Liver (tissue), 8 donors: ENCODE measurements at regions not wholly inside any gene's neighbourhood (a gene's known extent, or its start where the extent isn't known, plus 50 kb on each side); places are given as distances from the start of the nearest gene placed in this dataset.

ENCODE experiments used
- DNase-seq: peaks from one replicate; pipeline ENCODE4 v3.0.0-alpha.2; 2017; ENCODE audit warnings: low spot score
- H3K27ac ChIP-seq, 2 donors: one replicate each; pipeline ENCODE4 v1.7.0; 2013; ENCODE audit warnings: inconsistent platforms in 2 of 2, low read length in 2 of 2, control low read depth in 1 of 2, low read depth in 1 of 2, mild to moderate bottlenecking in 1 of 2
- H3K27me3 ChIP-seq, 4 donors: one replicate each; pipeline versions ENCODE4 v1.6.1 to v1.7.0; 2013; ENCODE audit warnings: low read length in 3 of 4, inconsistent platforms in 1 of 4, mild to moderate bottlenecking in 1 of 4, moderate library complexity in 1 of 4; ENCODE audit not compliant: control insufficient read depth in 4 of 4, insufficient read depth in 4 of 4
- H3K36me3 ChIP-seq, 4 donors: one replicate each; pipeline versions ENCODE4 v1.6.1 to v1.7.0; 2013; ENCODE audit warnings: low read length in 3 of 4, mild to moderate bottlenecking in 3 of 4, low read depth in 1 of 4, moderate library complexity in 1 of 4; ENCODE audit not compliant: control insufficient read depth in 4 of 4, insufficient read depth in 3 of 4
- H3K4me1 ChIP-seq, 4 donors: one replicate each; pipeline versions ENCODE4 v1.6.1 to v1.7.0; 2013; ENCODE audit warnings: low read length in 3 of 4, mild to moderate bottlenecking in 3 of 4, moderate library complexity in 1 of 4; ENCODE audit not compliant: control insufficient read depth in 4 of 4, insufficient read depth in 4 of 4
- H3K4me3 ChIP-seq, 3 donors: one replicate each; pipeline versions ENCODE4 v1.6.1 to v1.7.0; 2013; ENCODE audit warnings: low read length in 3 of 3, control low read depth in 1 of 3, low read depth in 1 of 3, mild to moderate bottlenecking in 1 of 3
- H3K9ac ChIP-seq, 2 donors: one replicate each; pipeline ENCODE4 v1.7.0; 2013; ENCODE audit warnings: low read length in 2 of 2, mild to moderate bottlenecking in 2 of 2, moderate library complexity in 2 of 2, control low read depth in 1 of 2, low read depth in 1 of 2
- H3K9me3 ChIP-seq, 4 donors: one replicate each; pipeline versions ENCODE4 v1.6.1 to v1.7.0; 2013; ENCODE audit warnings: low read length in 3 of 4; ENCODE audit not compliant: control insufficient read depth in 4 of 4
- EGR1 ChIP-seq, 2 donors: IDR thresholded peaks; 2 replicates each; pipeline ENCODE4 v1.6.1; 2016 to 2018; ENCODE audit warnings: antibody characterized with exemption in 2 of 2, low read depth in 2 of 2
- FOXA1 ChIP-seq: IDR thresholded peaks from 2 replicates; pipeline ENCODE4 v1.6.1; 2016; ENCODE audit warnings: antibody characterized with exemption
- FOXA2 ChIP-seq: IDR thresholded peaks from 2 replicates; pipeline ENCODE4 v1.6.1; 2016; ENCODE audit warnings: antibody characterized with exemption
- HNF4A ChIP-seq, 2 donors: conservative IDR thresholded peaks; 2 replicates each; pipeline ENCODE4 v1.6.1; 2016; ENCODE audit warnings: antibody characterized with exemption in 2 of 2, mild to moderate bottlenecking in 2 of 2
- JUND ChIP-seq, 2 donors: IDR thresholded peaks; 2 replicates each; pipeline ENCODE4 v1.6.1; 2016; ENCODE audit warnings: antibody characterized with exemption in 2 of 2
- RAD21 ChIP-seq, 2 donors: IDR thresholded peaks; 2 replicates each; pipeline ENCODE4 v1.6.1; 2016; ENCODE audit warnings: antibody characterized with exemption in 2 of 2, mild to moderate bottlenecking in 2 of 2
- RXRA ChIP-seq, 2 donors: IDR thresholded peaks; 2 replicates each; pipeline ENCODE4 v1.6.1; 2017 to 2018; ENCODE audit warnings: antibody characterized with exemption in 2 of 2, mild to moderate bottlenecking in 1 of 2
- SP1 ChIP-seq: IDR thresholded peaks from 2 replicates; pipeline ENCODE4 v1.6.1; 2018; ENCODE audit warnings: antibody characterized with exemption, mild to moderate bottlenecking
- TAF1 ChIP-seq: conservative IDR thresholded peaks from 2 replicates; pipeline ENCODE4 v1.6.1; 2016; ENCODE audit warnings: antibody characterized with exemption, mild to moderate bottlenecking
- WGBS: extraction: QIAGEN DNeasy Blood & Tissue Kit; methylation state at CpG from one replicate; pipeline ENCODE4 v1.1.7; 2013; 5-methylcytosine and 5-hydroxymethylcytosine counted together
- TF ChIP-seq, protein P1 (sequence below): IDR thresholded peaks from 2 replicates; pipeline ENCODE4 v1.6.1; 2016; ENCODE audit warnings: antibody characterized with exemption, mild to moderate bottlenecking
- TF ChIP-seq, protein P2 (sequence below): fragments of 150-350 bp; IDR thresholded peaks from 2 replicates; pipeline ENCODE4 v1.5.1; 2017; ENCODE audit warnings: improper control_type of control experiment, low read depth, low read length; ENCODE audit not compliant: missing input control
- TF ChIP-seq, protein P3 (sequence below): IDR thresholded peaks from 2 replicates; pipeline ENCODE4 v1.6.1; 2016; ENCODE audit warnings: antibody characterized with exemption
- donor health status: healthy.
- donor health status: healthy.
- donor health status: healthy.
- donor health status: healthy.
- donor health status: healthy.

DNA sequence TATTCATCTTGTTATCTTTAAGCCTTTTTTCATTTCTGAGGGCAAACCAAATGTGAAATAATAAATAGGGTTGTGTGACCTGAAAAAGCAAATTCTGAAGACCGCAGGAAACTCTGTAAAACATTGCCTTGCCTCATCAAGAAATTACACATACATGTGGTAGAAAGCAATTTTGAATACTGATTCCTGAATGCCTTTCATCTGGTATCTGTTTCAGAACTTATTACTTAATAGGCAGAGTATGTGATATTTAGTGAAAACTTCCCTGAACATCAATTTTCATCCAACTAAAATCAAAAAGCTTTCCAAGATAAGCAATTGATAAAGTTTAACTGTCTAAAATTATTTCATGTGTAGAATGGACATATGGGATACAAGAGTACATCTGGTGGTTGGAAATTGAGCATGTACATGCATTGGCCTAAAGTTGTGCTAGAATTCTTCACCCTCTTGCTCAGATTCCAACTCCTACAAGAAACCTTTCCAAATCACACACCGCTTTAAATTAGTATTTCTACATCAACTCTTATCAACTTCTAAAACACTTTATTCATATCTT, 606.0 kb upstream of the LCORL start:
- Histone ChIP-seq H3K4me3 (no peak overlapping the region), H3K9ac (no peak overlapping the region), H3K27me3 (no peaks in the 10 kb centered on the region), H3K27ac (no peak overlapping the region), H3K4me1 (no peaks in the 10 kb centered on the region), H3K9me3 (peaks cover 0 to 5% (median 1%) of the 10 kb centered on the region in 4 donors), H3K36me3 (no peaks in the 10 kb centered on the region)
- DNase-seq, result no peak
- TF ChIP-seq EGR1 (IDR thresholded peaks at IDR 0.05; ENCODE audit: low read depth in 2 of 2), result no peak
- no peak for TF ChIP-seq RXRA (IDR thresholded peaks at IDR 0.05)
- TF ChIP-seq SP1, result no peak
- 83% methylated on average over 2 of the region's 2 CpGs for WGBS

DNA sequence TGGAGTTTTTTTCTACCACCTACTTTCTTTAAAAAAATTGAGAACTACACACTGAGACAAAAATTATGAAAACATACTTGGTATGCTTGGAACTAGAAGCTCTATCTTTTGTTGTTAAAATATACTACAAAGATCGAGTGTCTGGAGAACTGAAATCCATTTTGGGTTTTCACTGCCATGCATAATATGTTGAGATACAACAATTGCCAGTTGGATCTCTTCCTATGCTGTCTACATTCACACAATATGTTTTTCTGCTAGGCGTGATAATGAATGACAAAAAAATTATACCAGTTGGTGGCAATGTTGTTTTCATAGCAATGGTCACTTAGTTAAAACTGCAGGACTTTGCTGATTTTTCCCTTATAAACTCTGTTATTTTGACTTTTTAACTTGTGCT, 605.4 kb upstream of the LCORL start:
- TF ChIP-seq TAF1, result no peak
- TF ChIP-seq JUND (IDR thresholded peaks at IDR 0.05), result no peak
- no peak for TF ChIP-seq RAD21 (IDR thresholded peaks at IDR 0.05)
- TF ChIP-seq, protein P1, sequence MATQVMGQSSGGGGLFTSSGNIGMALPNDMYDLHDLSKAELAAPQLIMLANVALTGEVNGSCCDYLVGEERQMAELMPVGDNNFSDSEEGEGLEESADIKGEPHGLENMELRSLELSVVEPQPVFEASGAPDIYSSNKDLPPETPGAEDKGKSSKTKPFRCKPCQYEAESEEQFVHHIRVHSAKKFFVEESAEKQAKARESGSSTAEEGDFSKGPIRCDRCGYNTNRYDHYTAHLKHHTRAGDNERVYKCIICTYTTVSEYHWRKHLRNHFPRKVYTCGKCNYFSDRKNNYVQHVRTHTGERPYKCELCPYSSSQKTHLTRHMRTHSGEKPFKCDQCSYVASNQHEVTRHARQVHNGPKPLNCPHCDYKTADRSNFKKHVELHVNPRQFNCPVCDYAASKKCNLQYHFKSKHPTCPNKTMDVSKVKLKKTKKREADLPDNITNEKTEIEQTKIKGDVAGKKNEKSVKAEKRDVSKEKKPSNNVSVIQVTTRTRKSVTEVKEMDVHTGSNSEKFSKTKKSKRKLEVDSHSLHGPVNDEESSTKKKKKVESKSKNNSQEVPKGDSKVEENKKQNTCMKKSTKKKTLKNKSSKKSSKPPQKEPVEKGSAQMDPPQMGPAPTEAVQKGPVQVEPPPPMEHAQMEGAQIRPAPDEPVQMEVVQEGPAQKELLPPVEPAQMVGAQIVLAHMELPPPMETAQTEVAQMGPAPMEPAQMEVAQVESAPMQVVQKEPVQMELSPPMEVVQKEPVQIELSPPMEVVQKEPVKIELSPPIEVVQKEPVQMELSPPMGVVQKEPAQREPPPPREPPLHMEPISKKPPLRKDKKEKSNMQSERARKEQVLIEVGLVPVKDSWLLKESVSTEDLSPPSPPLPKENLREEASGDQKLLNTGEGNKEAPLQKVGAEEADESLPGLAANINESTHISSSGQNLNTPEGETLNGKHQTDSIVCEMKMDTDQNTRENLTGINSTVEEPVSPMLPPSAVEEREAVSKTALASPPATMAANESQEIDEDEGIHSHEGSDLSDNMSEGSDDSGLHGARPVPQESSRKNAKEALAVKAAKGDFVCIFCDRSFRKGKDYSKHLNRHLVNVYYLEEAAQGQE, result no peak
- TF ChIP-seq FOXA2, result no peak
- Histone ChIP-seq H3K27me3 (no peaks in the 10 kb centered on the region), H3K27ac (no peak overlapping the region), H3K4me3 (no peak overlapping the region), H3K36me3 (no peaks in the 10 kb centered on the region), H3K9me3 (peaks cover 0 to 5% (median 1%) of the 10 kb centered on the region in 4 donors), H3K4me1 (no peaks in the 10 kb centered on the region), H3K9ac (no peak overlapping the region)
- DNase-seq, result no peak
- 64% methylated on average over 2 of the region's 2 CpGs for WGBS

DNA sequence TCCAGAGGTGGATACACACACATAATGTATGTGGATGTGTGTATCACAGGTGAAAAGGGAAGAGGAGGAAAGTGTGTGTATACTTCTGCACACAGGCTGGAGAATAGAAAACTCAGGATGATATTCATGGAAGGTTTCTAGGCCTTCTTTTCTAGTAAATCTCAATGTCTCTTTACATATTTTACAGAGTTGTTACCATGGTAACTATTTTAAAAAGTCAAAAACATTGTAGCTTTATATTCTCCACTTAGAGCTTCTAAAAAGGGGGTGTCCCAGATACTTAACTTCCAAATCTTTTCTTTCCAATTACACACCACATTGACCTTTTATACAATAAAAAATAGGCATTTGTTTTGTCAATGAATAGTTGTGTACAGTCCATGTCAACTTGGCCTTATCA, 604.8 kb upstream of the LCORL start:
- Histone ChIP-seq H3K27me3 (no peaks in the 10 kb centered on the region), H3K9ac (no peak overlapping the region), H3K27ac (no peak overlapping the region), H3K4me1 (no peaks in the 10 kb centered on the region), H3K36me3 (no peaks in the 10 kb centered on the region), H3K9me3 (peaks cover 0 to 5% (median 1%) of the 10 kb centered on the region in 4 donors), H3K4me3 (no peak overlapping the region)
- no peak for DNase-seq
- TF ChIP-seq, protein P1, result no peak
- TF ChIP-seq, protein P2, sequence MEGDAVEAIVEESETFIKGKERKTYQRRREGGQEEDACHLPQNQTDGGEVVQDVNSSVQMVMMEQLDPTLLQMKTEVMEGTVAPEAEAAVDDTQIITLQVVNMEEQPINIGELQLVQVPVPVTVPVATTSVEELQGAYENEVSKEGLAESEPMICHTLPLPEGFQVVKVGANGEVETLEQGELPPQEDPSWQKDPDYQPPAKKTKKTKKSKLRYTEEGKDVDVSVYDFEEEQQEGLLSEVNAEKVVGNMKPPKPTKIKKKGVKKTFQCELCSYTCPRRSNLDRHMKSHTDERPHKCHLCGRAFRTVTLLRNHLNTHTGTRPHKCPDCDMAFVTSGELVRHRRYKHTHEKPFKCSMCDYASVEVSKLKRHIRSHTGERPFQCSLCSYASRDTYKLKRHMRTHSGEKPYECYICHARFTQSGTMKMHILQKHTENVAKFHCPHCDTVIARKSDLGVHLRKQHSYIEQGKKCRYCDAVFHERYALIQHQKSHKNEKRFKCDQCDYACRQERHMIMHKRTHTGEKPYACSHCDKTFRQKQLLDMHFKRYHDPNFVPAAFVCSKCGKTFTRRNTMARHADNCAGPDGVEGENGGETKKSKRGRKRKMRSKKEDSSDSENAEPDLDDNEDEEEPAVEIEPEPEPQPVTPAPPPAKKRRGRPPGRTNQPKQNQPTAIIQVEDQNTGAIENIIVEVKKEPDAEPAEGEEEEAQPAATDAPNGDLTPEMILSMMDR, result no peak
- no peak for TF ChIP-seq HNF4A (conservative IDR thresholded peaks at IDR 0.05)
- no peak for TF ChIP-seq TAF1
- TF ChIP-seq SP1, result no peak
- TF ChIP-seq, protein P3, sequence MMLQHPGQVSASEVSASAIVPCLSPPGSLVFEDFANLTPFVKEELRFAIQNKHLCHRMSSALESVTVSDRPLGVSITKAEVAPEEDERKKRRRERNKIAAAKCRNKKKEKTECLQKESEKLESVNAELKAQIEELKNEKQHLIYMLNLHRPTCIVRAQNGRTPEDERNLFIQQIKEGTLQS, result no peak
- TF ChIP-seq FOXA1, result no peak
- TF ChIP-seq JUND (IDR thresholded peaks at IDR 0.05), result no peak
